ENCODE measurements at regions not wholly inside any gene's neighbourhood (a gene's known extent, or its start where the extent isn't known, plus 50 kb on each side); places are given as distances from the start of the nearest gene placed in this dataset.

GRCh38 chr5:20368571-20369517, 380.8 kb upstream of the CDH18 start:
- no peak for TF ChIP-seq CTCF (conservative IDR thresholded peaks at IDR 0.05)
- Histone ChIP-seq H3K18ac (ENCODE audit: insufficient read length, low read depth, low read length) (no peak overlapping the region), H3K9ac (ENCODE audit: extremely low read depth, insufficient read length, low read length) (no peak overlapping the region), H4K91ac (ENCODE audit: insufficient read length, low read depth, low read length) (no peak overlapping the region), H3K4me2 (ENCODE audit: insufficient read depth, insufficient read length, low read length) (no peak overlapping the region), H2BK120ac (ENCODE audit: low read depth, low read length, poor library complexity, severe bottlenecking) (no peak overlapping the region), H3K4me1 (ENCODE audit: insufficient read depth, low read length) (no peaks in the 10 kb centered on the region), H3K27ac (ENCODE audit: insufficient read length, low read depth, low read length) (no peak overlapping the region), H3K79me2 (ENCODE audit: insufficient read depth, low read length) (no peaks in the 10 kb centered on the region), H3K79me1 (ENCODE audit: insufficient read depth, low read depth, low read length, poor library complexity, severe bottlenecking) (no peaks in the 10 kb centered on the region), H3K23ac (ENCODE audit: insufficient read length, low read depth, low read length) (no peak overlapping the region), H3K14ac (ENCODE audit: insufficient read depth, low read length) (no peak overlapping the region), H4K20me1 (ENCODE audit: control insufficient read depth, insufficient read depth, insufficient read length) (no peaks in the 10 kb centered on the region), H2BK20ac (ENCODE audit: low read depth, low read length, poor library complexity, severe bottlenecking) (no peak overlapping the region), H2BK12ac (ENCODE audit: insufficient read length, low read depth, low read length) (no peak overlapping the region), H3K9me3 (ENCODE audit: control insufficient read depth, low read depth, low read length) (no peaks in the 10 kb centered on the region), H3T11ph (ENCODE audit: low read length) (no peak overlapping the region), H4K5ac (ENCODE audit: insufficient read length, low read depth, low read length) (no peak overlapping the region), H2BK15ac (ENCODE audit: low read depth, low read length) (no peak overlapping the region), H4K8ac (replicated peaks; ENCODE audit: insufficient read length, low read depth, low read length) (no peak overlapping the region), H2AFZ (ENCODE audit: low read length) (no peak overlapping the region), H3K56ac (ENCODE audit: insufficient read length, low read depth, low read length) (no peak overlapping the region), H3K27me3 (ENCODE audit: insufficient read depth, low read length) (no peaks in the 10 kb centered on the region), H3K23me2 (ENCODE audit: insufficient read length, low read depth, low read length, poor library complexity, severe bottlenecking) (no peaks in the 10 kb centered on the region), H2AK5ac (ENCODE audit: insufficient read length, low read length) (no peak overlapping the region), H3K4ac (ENCODE audit: low read depth, low read length) (no peak overlapping the region), H2BK5ac (ENCODE audit: insufficient read length, low read length) (no peak overlapping the region)
- Mint-ChIP-seq H3K36me3 (ENCODE audit: insufficient read depth in 1 of 3, low read depth in 3 of 3) (no peaks in the 10 kb centered on the region), H3K27ac (no peak overlapping the region), H3K9me3 (no peaks in the 10 kb centered on the region; a peak in 1 of 5 replicates), H3K4me3 (no peak overlapping the region), H3K27me3 (ENCODE audit: low read depth) (no peaks in the 10 kb centered on the region), H3K4me1 (no peaks in the 10 kb centered on the region)
- no peak for DNase-seq
- WGBS (ENCODE audit: extremely low coverage, insufficient read length, low lambda C conversion rate) = no CpG with 5 or more reads among the region's 3 CpGs
